ENCODE measurements at regions not wholly inside any gene's neighbourhood (a gene's known extent, or its start where the extent isn't known, plus 50 kb on each side); places are given as distances from the start of the nearest gene placed in this dataset.

DNA sequence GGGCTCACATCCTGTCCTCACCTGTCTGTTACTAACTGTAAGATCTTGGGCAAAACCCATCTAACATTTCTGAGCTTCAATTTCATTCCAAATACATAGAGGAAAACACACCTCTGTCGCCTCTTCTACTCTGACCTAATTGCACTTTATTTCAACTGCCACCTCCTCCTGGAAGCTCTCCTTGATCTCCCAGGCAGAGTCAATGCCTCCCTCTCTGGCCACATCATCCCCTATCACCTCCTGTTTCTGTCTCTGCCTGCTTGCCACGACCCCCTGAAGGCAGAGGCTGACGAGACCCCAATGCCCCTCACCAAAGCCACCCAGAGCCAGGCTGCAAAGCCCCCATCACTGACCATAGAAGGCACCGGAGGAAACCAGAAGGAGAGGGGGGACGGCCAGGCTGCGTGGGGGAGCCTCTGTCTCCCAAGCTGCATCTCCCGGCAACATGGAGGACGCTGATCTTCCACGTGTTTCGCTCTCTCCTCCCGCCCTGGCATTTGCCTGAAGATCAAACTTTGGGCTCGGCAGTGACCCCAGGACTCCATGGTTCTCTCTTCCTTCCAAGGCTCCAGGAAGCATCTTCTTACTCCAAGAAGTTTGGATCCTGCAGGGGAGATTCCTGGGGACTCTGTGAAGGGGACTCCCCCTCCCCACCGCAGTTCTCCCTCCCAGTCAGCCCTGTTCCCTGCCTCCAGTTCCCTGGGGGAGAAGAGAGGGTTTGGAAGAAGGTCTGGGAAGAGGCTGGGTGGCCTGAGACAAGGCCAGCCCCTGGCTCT, 50.1 kb upstream of the BCL11B start:
- no peaks in the 10 kb centered on the region for H3K9me3 ChIP-seq (ENCODE audit: control insufficient read depth, insufficient read depth, low read length)
- no peaks in the 10 kb centered on the region for H3K4me1 ChIP-seq (ENCODE audit: control insufficient read depth, insufficient read depth, low read length)
- H3K27me3 ChIP-seq (ENCODE audit: control insufficient read depth, insufficient read depth, low read length): no peaks in the 10 kb centered on the region
- H3K9ac ChIP-seq (ENCODE audit: low read depth, low read length): no peak overlapping the region
- H3K36me3 ChIP-seq (ENCODE audit: control insufficient read depth, insufficient read depth, low read length): no peaks in the 10 kb centered on the region
- no peak overlapping the region for H3K4me3 ChIP-seq (ENCODE audit: low read depth, low read length)

Measured in iPS-15b (cell line).